Thyroid gland (tissue), 4 donors: ENCODE measurements at regions not wholly inside any gene's neighbourhood (a gene's known extent, or its start where the extent isn't known, plus 50 kb on each side); places are given as distances from the start of the nearest gene placed in this dataset.

Experiments
- DNase-seq, 2 donors: peaks; one replicate each; pipeline ENCODE4 v3.0.0-alpha.2; 2019
- H3K27ac ChIP-seq, 3 donors: fragments of 200-600 bp; sonication (generic); 1 replicate in 2 of 3; 2 replicates in 1 of 3; pipeline ENCODE4 v1.5.1; 2016 to 2019; ENCODE audit warnings: mild to moderate bottlenecking in 1 of 3, moderate library complexity in 1 of 3
- H3K27me3 ChIP-seq: fragments of 200-600 bp; sonication (generic); one replicate; pipeline ENCODE4 v1.5.1; 2019
- H3K36me3 ChIP-seq, 2 donors: fragments of 200-600 bp; sonication (generic); one replicate each; pipeline ENCODE4 v1.5.1; 2016 to 2019
- H3K4me1 ChIP-seq, 2 donors: fragments of 200-600 bp; sonication (generic); one replicate each; pipeline ENCODE4 v1.5.1; 2017 to 2019
- H3K4me3 ChIP-seq, 3 donors: fragments of 200-600 bp; sonication (generic); replicated peaks in 1 of 3; 1 replicate in 2 of 3; 2 replicates in 1 of 3; pipeline ENCODE4 v1.5.1; 2016; ENCODE audit warnings: mild to moderate bottlenecking in 1 of 3
- H3K9me3 ChIP-seq: fragments of 200-600 bp; sonication (generic); one replicate; pipeline ENCODE4 v1.5.1; 2017
- CTCF ChIP-seq, 6 experiments: fragments of 200-600 bp in 3 of 6; fragments of 450-650 bp in 3 of 6; sonication (generic) in 3 of 6; IDR thresholded peaks; one replicate each; pipeline ENCODE4 v1.5.1; 2016 to 2019; ENCODE audit warnings: antibody characterized with exemption in 6 of 6, mild to moderate bottlenecking in 2 of 6, inconsistent platforms in 1 of 6, moderate library complexity in 1 of 6
- POLR2A ChIP-seq, 2 donors: fragments of 450-650 bp; IDR thresholded peaks; one replicate each; pipeline ENCODE4 v1.6.1; 2017; ENCODE audit warnings: antibody characterized with exemption in 2 of 2, mild to moderate bottlenecking in 2 of 2, moderate library complexity in 1 of 2
- WGBS, 2 donors: methylation state at CpG; one replicate each; pipeline ENCODE4 v1.1.5; 2017; 5-methylcytosine and 5-hydroxymethylcytosine counted together
- intact Hi-C: fragments of 100-400 bp; cut with DNase I; formaldehyde crosslinking; loops from one replicate; pipeline ENCODE4 v1.15.1; 2023

DNA sequence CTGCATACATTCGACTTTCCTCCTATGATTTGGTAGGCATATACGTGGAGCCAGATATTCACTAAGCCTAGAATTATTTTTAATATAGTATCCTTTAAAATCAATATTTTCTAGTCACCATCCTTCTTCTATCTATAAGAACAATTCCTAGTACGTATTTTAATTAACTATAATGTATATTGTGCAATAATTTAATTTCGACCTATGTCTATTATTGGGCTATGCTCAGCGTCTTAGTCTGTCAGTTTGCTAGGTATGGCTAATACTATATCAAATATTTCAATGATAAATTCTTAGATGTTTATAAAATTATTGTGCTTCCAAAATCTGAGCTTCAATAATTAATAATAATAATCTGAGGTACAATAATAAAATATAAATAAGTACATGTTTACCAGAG lies 705.3 kb downstream of the PRELID2 start:
- H3K27ac ChIP-seq = no peak overlapping the region

GRCh38 chr5:145124806-145125205 lies 710.3 kb downstream of the PRELID2 start:
- Histone ChIP-seq H3K36me3 (no peaks in the 10 kb centered on the region), H3K4me3 (no peak overlapping the region), H3K27ac (no peak overlapping the region), H3K27me3 (no peaks in the 10 kb centered on the region), H3K4me1 (no peaks in the 10 kb centered on the region), H3K9me3 (no peaks in the 10 kb centered on the region)
- DNase-seq = no peak
- intact Hi-C loops = no loop called here
- 58 to 64% methylated on average over 3 of the region's 3 CpGs for WGBS, 2 donors
- no peak for TF ChIP-seq CTCF (IDR thresholded peaks at IDR 0.05)
- TF ChIP-seq POLR2A (IDR thresholded peaks at IDR 0.05) = no peak

More for the DNA sequence above, 705.3 kb downstream of the PRELID2 start:
- no peaks in the 10 kb centered on the region for H3K27me3 ChIP-seq
- H3K4me1 ChIP-seq = no peaks in the 10 kb centered on the region
- 90 to 91% methylated on average over 5 of the region's 5 CpGs for WGBS, 2 donors
- intact Hi-C loops = no loop called here
- no peaks in the 10 kb centered on the region for H3K36me3 ChIP-seq
- no peaks in the 10 kb centered on the region for H3K9me3 ChIP-seq
- TF ChIP-seq POLR2A (IDR thresholded peaks at IDR 0.05) = no peak
- no peak for TF ChIP-seq CTCF (IDR thresholded peaks at IDR 0.05)
- DNase-seq = no peak
- H3K4me3 ChIP-seq = no peak overlapping the region

DNA sequence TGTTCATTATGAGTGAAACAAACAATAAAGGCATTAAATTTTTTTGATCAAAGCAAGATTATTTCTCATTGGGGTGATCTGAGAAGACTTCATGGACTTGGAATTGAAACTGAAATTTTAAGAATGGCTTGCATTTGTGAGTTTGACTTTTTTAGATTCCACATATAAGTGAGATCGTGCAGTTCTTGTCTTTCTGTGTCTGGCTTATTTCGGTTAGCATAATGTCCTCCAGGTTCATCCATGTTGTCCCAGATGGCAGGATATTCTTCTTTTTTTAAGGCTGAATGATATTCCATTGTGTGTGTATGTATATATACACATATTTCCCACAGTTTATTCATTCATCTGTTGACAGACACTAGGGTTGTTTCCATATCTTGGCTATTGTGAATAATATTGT lies 716.5 kb downstream of the PRELID2 start:
- H3K9me3 ChIP-seq = no peaks in the 10 kb centered on the region
- no peak overlapping the region for H3K4me3 ChIP-seq
- WGBS, 2 donors = 88 to 90% methylated on average over 2 of the region's 2 CpGs
- no peak for DNase-seq
- TF ChIP-seq POLR2A (IDR thresholded peaks at IDR 0.05) (no peak), CTCF (IDR thresholded peaks at IDR 0.05) (no peak)
- H3K36me3 ChIP-seq = no peaks in the 10 kb centered on the region
- no peaks in the 10 kb centered on the region for H3K4me1 ChIP-seq
- intact Hi-C loops = no loop called here
- no peaks in the 10 kb centered on the region for H3K27me3 ChIP-seq
- no peak overlapping the region for H3K27ac ChIP-seq

DNA sequence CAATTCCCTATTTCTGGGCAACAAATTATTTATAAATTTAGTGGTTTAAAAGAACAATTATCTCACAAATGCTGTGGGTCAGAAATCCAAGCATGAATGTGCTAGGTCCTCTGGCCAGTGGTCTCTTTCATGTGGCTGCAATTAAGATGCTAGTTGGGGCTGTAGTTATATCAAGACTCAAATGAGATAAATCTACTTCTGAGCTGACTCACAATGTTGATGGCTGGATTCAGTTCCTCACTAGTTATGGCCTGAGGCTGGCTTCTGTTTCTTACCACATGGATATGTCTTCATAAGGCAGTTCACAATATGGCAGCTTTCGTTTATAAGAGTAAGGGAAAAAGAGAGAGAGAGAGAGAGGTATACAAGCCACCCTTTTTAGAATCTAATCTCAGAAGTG lies 717.0 kb downstream of the PRELID2 start:
- 85% methylated on average over 1 of the region's 1 CpG for WGBS, 2 donors
- TF ChIP-seq CTCF (IDR thresholded peaks at IDR 0.05) (no peak), POLR2A (IDR thresholded peaks at IDR 0.05) (no peak)
- H3K27ac ChIP-seq = no peak overlapping the region
- H3K9me3 ChIP-seq = no peaks in the 10 kb centered on the region
- H3K36me3 ChIP-seq = no peaks in the 10 kb centered on the region
- H3K4me1 ChIP-seq = no peaks in the 10 kb centered on the region
- no peak for DNase-seq
- H3K4me3 ChIP-seq = no peak overlapping the region
- intact Hi-C loops = no loop called here
- H3K27me3 ChIP-seq = no peaks in the 10 kb centered on the region

GRCh38 chr5:145117285-145117684 lies 717.9 kb downstream of the PRELID2 start:
- intact Hi-C loops = no loop called here
- no peaks in the 10 kb centered on the region for H3K27me3 ChIP-seq
- H3K27ac ChIP-seq = no peak overlapping the region
- TF ChIP-seq POLR2A (IDR thresholded peaks at IDR 0.05) = no peak
- no peak for TF ChIP-seq CTCF (IDR thresholded peaks at IDR 0.05)
- H3K9me3 ChIP-seq = no peaks in the 10 kb centered on the region
- H3K4me3 ChIP-seq = no peak overlapping the region
- DNase-seq = no peak
- H3K36me3 ChIP-seq = no peaks in the 10 kb centered on the region
- H3K4me1 ChIP-seq = no peaks in the 10 kb centered on the region
- WGBS, 2 donors = 83 to 85% methylated on average over 4 of the region's 4 CpGs
